H1 (cell line): ENCODE measurements at regions not wholly inside any gene's neighbourhood (a gene's known extent, or its start where the extent isn't known, plus 50 kb on each side); places are given as distances from the start of the nearest gene placed in this dataset.

ENCODE experiments used
- CEBPB ChIP-seq: IDR thresholded peaks from 2 replicates; pipeline ENCODE4 v1.6.1; 2012; ENCODE audit warnings: low read depth, low read length
- HDAC6 ChIP-seq: IDR thresholded peaks from one replicate; pipeline ENCODE4 v1.7.1; 2012; ENCODE audit warnings: low read depth, mild to moderate bottlenecking, inconsistent platforms, low read length, moderate library complexity
- RBBP5 ChIP-seq: IDR thresholded peaks from 2 replicates; pipeline ENCODE4 v1.7.1; 2012; ENCODE audit warnings: low read depth, mild to moderate bottlenecking, inconsistent platforms, low read length, moderate library complexity, borderline replicate concordance
- RFX5 ChIP-seq: IDR thresholded peaks from 2 replicates; pipeline ENCODE4 v1.6.1; 2011; ENCODE audit warnings: low read depth, low read length, improper control_type of control experiment, borderline replicate concordance
- TAF7 ChIP-seq: optimal IDR thresholded peaks from 2 replicates; pipeline ENCODE3; 2011; ENCODE audit warnings: low read depth, mild to moderate bottlenecking, inconsistent platforms, low read length, moderate library complexity, borderline replicate concordance

DNA sequence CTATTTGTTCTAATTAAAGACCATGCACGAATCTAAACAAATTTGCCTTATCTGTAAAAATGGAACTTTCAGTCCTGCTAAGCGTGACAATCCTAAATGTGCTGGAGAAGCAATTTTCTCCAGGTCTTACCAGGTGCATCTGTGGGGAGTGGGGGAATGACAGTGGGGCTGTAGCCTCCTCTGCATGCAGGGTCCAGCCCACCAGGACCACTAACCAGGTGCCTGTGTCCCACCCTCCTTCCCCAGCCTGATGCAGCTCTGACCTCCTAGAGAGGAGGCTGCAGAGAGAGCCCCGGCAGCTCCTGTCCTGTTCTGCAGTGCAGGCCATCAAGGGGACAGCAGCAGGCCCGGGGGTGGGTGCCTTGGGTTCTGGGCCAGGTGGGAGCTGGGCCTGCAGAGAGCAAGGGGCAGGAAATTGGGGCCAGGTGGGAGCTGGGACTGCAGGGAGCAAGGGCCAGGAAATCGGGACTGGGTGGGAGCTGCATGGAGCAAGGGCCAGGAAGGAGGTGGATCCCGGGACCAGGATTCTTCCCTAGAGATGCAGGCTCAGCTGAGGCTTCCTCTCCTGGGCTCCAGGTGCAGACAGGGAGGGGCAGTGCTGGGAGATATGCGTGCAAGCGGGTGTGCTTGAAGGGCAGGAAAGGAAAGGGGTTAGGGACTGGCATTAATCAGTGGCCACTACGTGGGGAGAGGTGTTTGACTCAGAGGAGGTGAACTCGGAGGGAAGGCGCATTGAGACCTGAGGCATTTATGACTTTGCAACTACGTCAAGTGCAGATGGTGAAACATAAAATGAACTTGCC is 185.3 kb downstream of the ANKRD30B start (continued):
- TF ChIP-seq CEBPB (no peak), RFX5 (no peak), RBBP5 (no peak), TAF7 (no peak), HDAC6 (no peak)
